NOMO-1 treated with dmso at 0.1 percent for 144 hours (cell line): ENCODE measurements at regions not wholly inside any gene's neighbourhood (a gene's known extent, or its start where the extent isn't known, plus 50 kb on each side); places are given as distances from the start of the nearest gene placed in this dataset.

Experiments
- DNase-seq: peaks from one replicate; lab custom pipeline; 2025; ENCODE audit not compliant: unreplicated experiment; lab: John Stamatoyannopoulos, UW

GRCh38 chr9:18371621-18372020 lies 102.3 kb upstream of the ADAMTSL1 start:
- DNase-seq, result no peak

GRCh38 chr9:18379073-18379811 lies 94.7 kb upstream of the ADAMTSL1 start:
- DNase-seq, result no peak

DNA sequence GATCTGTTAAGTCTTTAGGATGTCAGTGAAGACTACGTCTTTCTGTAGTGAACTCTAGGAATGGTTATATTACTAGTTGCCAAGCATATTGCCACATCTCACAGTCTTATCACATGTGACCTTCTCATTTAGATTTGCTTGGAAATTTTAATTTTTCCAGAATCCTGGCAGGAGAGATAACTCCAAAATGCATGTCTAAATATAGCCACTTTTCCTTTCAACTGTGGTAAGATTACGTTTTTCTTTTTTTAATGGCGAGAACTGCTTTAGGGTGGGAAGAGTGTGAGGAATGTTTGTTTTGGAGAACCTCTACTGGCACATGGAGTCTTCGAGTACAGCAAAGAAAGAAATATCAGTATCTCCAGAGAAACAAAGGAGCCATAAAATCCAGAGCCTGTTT lies 91.7 kb upstream of the ADAMTSL1 start:
- no peak for DNase-seq

- no peak for DNase-seq
Measured at GRCh38 chr9:18384066-18384465, 89.9 kb upstream of the ADAMTSL1 start.

- DNase-seq, result no peak
Measured at GRCh38 chr9:18385696-18386490, 88.1 kb upstream of the ADAMTSL1 start.

DNA sequence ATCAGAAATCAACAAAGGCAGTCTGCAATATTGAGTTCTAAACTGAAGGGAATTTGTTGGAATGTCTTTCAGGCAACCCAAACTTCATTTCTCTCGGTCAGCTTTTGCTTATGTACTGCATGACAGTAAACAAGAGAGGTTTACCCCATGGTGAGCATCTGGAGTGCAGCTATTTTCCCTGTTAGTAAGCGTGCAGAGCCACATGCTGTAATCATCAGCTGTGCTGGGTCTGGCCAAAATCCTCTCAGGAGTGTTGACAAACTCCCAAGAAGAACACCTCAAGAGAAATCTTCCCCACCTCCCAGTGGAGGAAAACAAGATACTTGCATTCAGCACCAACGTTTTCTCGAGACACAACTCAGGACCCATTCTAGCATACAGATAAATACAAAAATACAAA lies 83.6 kb upstream of the ADAMTSL1 start:
- DNase-seq, result no peak

- DNase-seq, result no peak
Measured at GRCh38 chr9:18393340-18394130, 80.4 kb upstream of the ADAMTSL1 start.

GRCh38 chr9:18394847-18395351 lies 79.1 kb upstream of the ADAMTSL1 start:
- DNase-seq, result no peak

DNA sequence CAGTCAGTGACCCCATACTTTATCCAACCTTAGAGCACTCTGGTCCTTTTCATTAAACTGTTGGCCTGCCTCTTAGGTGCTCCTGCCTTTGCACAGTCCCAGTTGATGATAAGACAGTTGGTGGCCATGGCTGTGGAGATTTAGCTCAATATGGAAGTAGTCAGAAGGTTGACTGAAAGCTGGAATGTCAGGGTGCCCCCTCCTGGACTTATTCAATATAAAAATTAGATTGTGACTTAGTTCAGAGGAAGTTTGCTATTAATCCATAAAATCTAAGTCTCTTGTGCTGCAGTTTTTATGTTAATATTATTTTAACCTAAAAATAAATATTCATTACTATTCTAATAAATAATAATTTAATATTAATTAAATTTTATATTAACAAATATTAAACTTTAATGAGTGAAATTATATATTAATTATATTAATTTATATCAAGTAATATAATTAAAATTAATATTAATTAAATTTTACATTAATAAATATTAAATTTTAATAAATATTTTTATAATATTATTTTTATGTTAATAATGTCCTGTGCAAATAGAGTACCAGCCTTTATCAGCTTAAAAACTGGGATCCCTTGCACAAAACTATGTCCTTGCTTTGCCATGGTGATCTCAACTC lies 77.7 kb upstream of the ADAMTSL1 start:
- DNase-seq, result no peak

- no peak for DNase-seq
Measured at GRCh38 chr9:18397076-18397475, 76.9 kb upstream of the ADAMTSL1 start.

DNA sequence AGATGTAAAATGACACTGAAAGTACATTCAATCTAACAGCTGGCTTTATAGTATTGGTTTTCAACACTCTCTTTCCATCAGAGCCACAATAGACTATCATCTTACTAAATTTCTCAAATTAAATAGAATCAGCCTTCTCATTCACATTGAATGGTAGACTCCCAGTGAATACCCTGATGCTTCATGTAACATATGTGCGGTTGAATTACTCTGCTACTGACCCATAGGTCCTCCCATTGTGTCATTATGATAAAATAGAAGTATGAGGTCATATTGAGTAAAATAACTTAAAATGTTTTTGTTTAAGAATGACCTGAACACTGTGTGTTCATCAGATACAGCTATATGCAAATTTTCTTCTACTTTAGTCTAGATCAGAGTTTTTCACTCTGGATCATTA lies 75.9 kb upstream of the ADAMTSL1 start:
- DNase-seq, result no peak

GRCh38 chr9:18404434-18405029 lies 69.4 kb upstream of the ADAMTSL1 start:
- DNase-seq, result no peak

DNA sequence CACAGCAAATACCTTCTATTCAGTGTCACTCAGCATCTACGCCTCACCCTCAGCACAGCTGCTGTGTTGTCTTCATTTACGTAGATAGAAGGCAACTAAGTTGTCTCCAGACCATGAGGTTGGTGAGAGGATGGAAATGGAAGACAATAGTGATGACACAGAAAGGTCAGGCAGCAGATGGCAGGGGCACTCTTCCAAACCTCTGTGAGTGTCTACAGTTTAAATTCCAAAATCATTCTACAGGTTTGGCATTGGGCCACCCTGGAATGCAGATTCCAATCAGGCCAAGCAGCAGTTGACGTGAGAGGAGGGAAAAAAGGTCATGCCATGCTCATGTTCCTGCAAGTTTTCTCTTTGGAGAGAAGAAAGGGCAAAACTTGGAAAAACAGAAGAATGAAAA lies 68.7 kb upstream of the ADAMTSL1 start:
- DNase-seq, result no peak

- no peak for DNase-seq
Measured at GRCh38 chr9:18410983-18411382, 63.0 kb upstream of the ADAMTSL1 start.

DNA sequence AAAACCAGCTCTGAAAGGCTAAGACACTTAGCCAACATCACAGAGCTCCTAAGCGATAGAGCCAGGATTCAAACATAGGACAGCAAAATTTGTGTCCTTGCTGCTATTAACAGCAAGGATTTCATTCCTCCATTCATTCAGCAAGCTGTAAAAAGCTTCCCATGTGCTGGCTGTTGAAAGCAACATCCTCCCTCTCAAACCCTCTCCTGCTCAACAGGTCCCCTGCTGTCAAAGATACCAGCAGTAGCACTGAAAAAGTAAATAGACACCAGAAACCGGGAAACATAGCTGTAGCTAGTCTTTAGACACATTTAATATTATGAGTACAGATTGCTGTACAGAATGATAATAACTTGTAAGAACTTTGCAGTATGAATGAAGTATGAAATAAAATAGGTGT lies 52.6 kb upstream of the ADAMTSL1 start:
- DNase-seq, result no peak

DNA sequence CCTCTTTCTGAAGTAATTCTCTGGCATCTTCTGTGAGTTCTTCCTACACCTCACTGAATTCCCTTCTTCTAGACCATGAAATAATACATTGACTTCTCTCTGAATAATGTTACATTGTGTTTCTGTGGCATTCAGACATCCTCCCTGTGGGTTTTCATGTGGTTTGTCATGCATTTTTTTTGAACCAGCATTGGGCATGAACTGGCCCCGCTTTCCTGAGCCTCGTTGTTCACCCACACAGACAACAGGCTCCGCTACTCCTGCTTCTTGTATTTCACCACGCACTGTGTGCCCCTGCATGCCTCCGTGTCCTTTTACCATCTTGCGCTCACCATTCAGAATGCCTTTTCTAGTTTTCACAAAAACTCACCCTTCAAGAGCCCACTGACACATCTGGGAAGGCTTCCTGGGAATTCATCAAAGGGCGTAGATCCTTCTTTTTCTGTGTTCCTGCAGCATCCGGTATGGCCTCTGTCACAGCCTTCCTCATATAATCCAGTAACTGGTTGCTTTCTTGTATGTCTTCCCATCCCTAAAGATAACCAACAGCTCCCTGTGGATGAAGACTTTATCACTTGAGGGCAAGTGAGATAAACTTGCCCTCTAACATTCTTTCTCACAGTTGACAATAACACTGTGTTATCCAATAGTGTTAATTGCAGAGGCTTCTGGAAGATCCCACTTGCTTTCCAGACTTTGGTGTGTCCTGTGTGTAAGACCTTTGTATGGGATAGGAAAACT lies 51.5 kb upstream of the ADAMTSL1 start:
- DNase-seq, result no peak

DNA sequence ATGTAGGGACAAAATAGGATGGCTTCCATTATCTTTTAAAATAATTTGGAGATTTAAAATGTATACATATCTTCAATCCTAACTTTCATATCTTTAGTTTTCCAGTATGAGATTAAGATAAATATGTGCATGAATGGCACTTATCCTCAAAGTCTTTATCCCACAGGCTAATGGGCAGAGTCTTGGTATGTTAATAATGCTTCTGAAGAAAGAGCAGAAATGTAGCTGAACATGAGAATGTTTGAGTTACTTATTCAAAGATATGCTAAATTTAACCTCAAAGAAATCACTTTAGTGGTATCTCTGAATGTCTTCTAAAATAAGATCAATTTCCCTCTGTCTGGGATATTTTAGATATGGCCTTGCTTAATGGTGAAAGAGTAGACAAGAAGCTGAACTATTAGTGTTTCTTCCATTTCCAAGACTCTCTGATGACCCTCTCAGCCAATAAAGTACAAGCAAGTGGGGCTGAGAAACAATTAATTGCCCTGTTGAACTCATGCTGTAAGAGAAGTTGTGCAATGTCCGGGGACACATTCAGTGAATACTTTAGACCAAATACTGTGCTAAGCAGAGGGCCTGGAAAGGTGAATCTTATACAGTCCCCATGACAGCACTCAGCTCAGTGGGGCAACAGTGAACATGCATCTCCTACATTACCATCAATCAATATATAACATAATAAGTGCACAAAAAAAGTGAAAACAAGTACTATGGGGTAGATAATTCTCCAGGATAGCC lies 50.0 kb upstream of the ADAMTSL1 start:
- DNase-seq, result no peak
